ENCODE measurements at regions not wholly inside any gene's neighbourhood (a gene's known extent, or its start where the extent isn't known, plus 50 kb on each side); places are given as distances from the start of the nearest gene placed in this dataset.

- TF ChIP-seq EZH2 (IDR thresholded peaks at IDR 0.05; ENCODE audit: low read depth, low read length, severe bottlenecking) (no peak), TEAD4 (IDR thresholded peaks at IDR 0.05; ENCODE audit: low read depth, low read length) (no peak), SIN3A (conservative IDR thresholded peaks at IDR 0.05 in 1 of 2, IDR thresholded peaks at IDR 0.05 in 1 of 2; ENCODE audit: low read depth in 1 of 2, low read length in 2 of 2) (no peak), RXRA (IDR thresholded peaks at IDR 0.05; ENCODE audit: insufficient read depth, low read depth, low read length) (no peak), CTCF (IDR thresholded peaks at IDR 0.05; ENCODE audit: control extremely low read depth in 1 of 3, insufficient read depth in 1 of 3, low read depth in 1 of 3, low read length in 3 of 3) (peak in 2 of 3 experiments; percentile 43 to 57; a peak in 3 of 4 replicates), YY1 (IDR thresholded peaks at IDR 0.05; ENCODE audit: low read depth, low read length) (no peak), POLR2AphosphoS5 (IDR thresholded peaks at IDR 0.05; ENCODE audit: low read depth, low read length) (no peak), CEBPB (IDR thresholded peaks at IDR 0.05; ENCODE audit: low read depth, low read length) (no peak), MAX (IDR thresholded peaks at IDR 0.05) (no peak), EP300 (IDR thresholded peaks at IDR 0.05; ENCODE audit: borderline replicate concordance in 1 of 2, low read depth in 2 of 2, low read length in 2 of 2) (no peak), TAF1 (IDR thresholded peaks at IDR 0.05; ENCODE audit: low read depth, low read length) (no peak)
These were observed 54.6 kb upstream of the OR5P2 start for GRCh38 chr11:7851391-7851790.

All from H1 (cell line).